CD4-positive, CD25-positive, alpha-beta regulatory T cell (primary cell): ENCODE measurements at regions not wholly inside any gene's neighbourhood (a gene's known extent, or its start where the extent isn't known, plus 50 kb on each side); places are given as distances from the start of the nearest gene placed in this dataset.
A peak's percentile ranks its signal among the peaks of the same experiment; 100 is the strongest.

Experiments used
- ATAC-seq, 2 donors: fragments of 150-1000 bp; cut with Tn5 transposase; one replicate each; pipeline ENCODE4 v1.10.0; 2021; ENCODE audit warnings: low read depth in 2 of 2, moderate number of reproducible peaks in 2 of 2, moderate library complexity in 1 of 2
- DNase-seq, 3 donors: peaks; one replicate each; pipeline versions ENCODE4 v3.0.0 to v3.0.0-alpha.2; 2012 to 2022; ENCODE audit warnings: mixed read lengths in 1 of 3
- H3K27ac ChIP-seq: one replicate; pipeline ENCODE4 v1.7.0; 2013; ENCODE audit warnings: mild to moderate bottlenecking, low read length; ENCODE audit not compliant: insufficient read depth, poor library complexity, severe bottlenecking
- H3K27me3 ChIP-seq: one replicate; pipeline ENCODE4 v1.7.0; 2013; ENCODE audit warnings: low read length; ENCODE audit not compliant: control insufficient read depth, insufficient read depth
- H3K36me3 ChIP-seq: one replicate; pipeline ENCODE4 v1.7.0; 2013; ENCODE audit warnings: mild to moderate bottlenecking, low read length, moderate library complexity; ENCODE audit not compliant: control insufficient read depth, insufficient read depth
- H3K4me1 ChIP-seq: 2 replicates; pipeline ENCODE4 v1.7.0; 2013; ENCODE audit warnings: mild to moderate bottlenecking, low read length; ENCODE audit not compliant: insufficient read depth, control insufficient read depth, poor library complexity, severe bottlenecking
- H3K4me3 ChIP-seq: one replicate; pipeline ENCODE4 v1.7.0; 2013; ENCODE audit warnings: low read depth, mild to moderate bottlenecking, low read length, moderate library complexity
- H3K9me3 ChIP-seq, 2 experiments: 1 replicate in 1 of 2; 2 replicates in 1 of 2; pipeline ENCODE4 v1.7.0; 2013; ENCODE audit warnings: low read length in 2 of 2, mild to moderate bottlenecking in 1 of 2, moderate library complexity in 1 of 2; ENCODE audit not compliant: control insufficient read depth in 2 of 2
- H3K27ac Mint-ChIP-seq, 3 donors: one replicate each; pipeline ENCODE4 v1.8.0; 2020 to 2022; ENCODE audit warnings: mild to moderate bottlenecking in 3 of 3, mixed read lengths in 3 of 3, moderate library complexity in 2 of 3
- H3K27me3 Mint-ChIP-seq: one replicate; pipeline ENCODE4 v1.8.0; 2022; ENCODE audit warnings: mild to moderate bottlenecking, mixed read lengths
- H3K36me3 Mint-ChIP-seq: one replicate; pipeline ENCODE4 v1.8.0; 2020; ENCODE audit warnings: mixed read lengths
- H3K4me1 Mint-ChIP-seq, 4 donors: one replicate each; pipeline ENCODE4 v1.8.0; 2020 to 2022; ENCODE audit warnings: mixed read lengths in 4 of 4, mild to moderate bottlenecking in 1 of 4
- H3K4me3 Mint-ChIP-seq, 4 donors: one replicate each; pipeline ENCODE4 v1.8.0; 2020 to 2022; ENCODE audit warnings: mild to moderate bottlenecking in 4 of 4, mixed read lengths in 4 of 4, moderate library complexity in 3 of 4
- H3K9me3 Mint-ChIP-seq, 7 donors: one replicate each; pipeline ENCODE4 v1.8.0; 2020 to 2022; ENCODE audit warnings: mixed read lengths in 7 of 7, mild to moderate bottlenecking in 3 of 7, moderate library complexity in 2 of 7

DNA sequence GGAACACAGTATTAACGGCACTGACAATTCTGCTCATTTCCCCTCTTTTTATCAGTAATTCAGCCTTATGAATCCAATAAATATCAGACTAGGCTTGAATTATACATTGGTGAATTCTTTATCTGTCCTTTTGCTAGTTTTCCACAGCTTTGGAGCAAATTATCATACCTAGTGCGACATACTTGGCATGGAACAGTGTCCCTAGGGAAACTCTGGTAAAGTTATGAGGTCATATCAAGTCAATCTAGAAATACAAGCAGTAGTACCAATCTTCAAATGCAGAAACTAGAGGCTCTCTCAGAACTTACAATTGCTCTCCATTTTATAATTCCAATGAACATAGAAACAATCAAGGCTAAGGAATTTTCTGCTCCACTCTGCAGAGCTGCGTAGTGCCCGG lies 449.3 kb upstream of the NPVF start:
- H3K36me3 ChIP-seq: no peaks in the 10 kb centered on the region
- Mint-ChIP-seq H3K4me3 (no peak overlapping the region), H3K27ac (no peak overlapping the region), H3K27me3 (no peaks in the 10 kb centered on the region), H3K4me1 (no peaks in the 10 kb centered on the region), H3K9me3 (peaks cover 0 to 1% (median 0%) of the 10 kb centered on the region in 7 donors), H3K36me3 (no peaks in the 10 kb centered on the region)
- ATAC-seq (no peak), DNase-seq (no peak)
- H3K27me3 ChIP-seq: no peaks in the 10 kb centered on the region
- no peaks in the 10 kb centered on the region for H3K9me3 ChIP-seq
- no peaks in the 10 kb centered on the region for H3K4me1 ChIP-seq
- H3K4me3 ChIP-seq: no peak overlapping the region
- H3K27ac ChIP-seq: no peak overlapping the region

DNA sequence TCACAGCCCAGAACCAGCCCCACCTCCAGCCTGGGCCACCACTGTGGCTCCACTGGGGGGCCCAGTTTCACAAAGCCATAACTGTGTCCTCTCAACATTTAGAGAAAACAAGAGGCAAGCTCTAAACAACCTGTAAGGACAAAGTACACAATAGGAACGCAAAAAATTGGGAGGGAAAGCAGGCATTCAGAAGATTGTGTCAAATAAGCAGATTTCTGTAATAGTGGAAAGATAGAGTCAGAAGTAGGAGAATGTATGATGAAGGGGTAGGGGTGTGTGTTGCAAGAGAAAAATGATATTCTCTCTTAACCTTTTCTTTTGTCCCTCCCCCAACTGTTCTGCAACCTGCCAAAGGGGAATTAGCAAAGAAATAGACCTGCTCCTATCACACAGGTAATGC lies 449.9 kb upstream of the NPVF start:
- H3K27me3 ChIP-seq: no peaks in the 10 kb centered on the region
- Mint-ChIP-seq H3K4me1 (no peaks in the 10 kb centered on the region), H3K27me3 (no peaks in the 10 kb centered on the region), H3K36me3 (no peaks in the 10 kb centered on the region), H3K9me3 (peaks cover 0 to 1% (median 0%) of the 10 kb centered on the region in 7 donors), H3K4me3 (no peak overlapping the region), H3K27ac (peak overlapping the region in 1 of 3 donors; percentile 32)
- H3K9me3 ChIP-seq: no peaks in the 10 kb centered on the region
- H3K36me3 ChIP-seq: no peaks in the 10 kb centered on the region
- DNase-seq (no peak), ATAC-seq (no peak)
- H3K4me1 ChIP-seq: no peaks in the 10 kb centered on the region
- no peak overlapping the region for H3K4me3 ChIP-seq
- H3K27ac ChIP-seq: no peak overlapping the region

GRCh38 chr7:25680636-25681035 lies 452.4 kb upstream of the NPVF start:
- Mint-ChIP-seq H3K4me1 (no peaks in the 10 kb centered on the region), H3K4me3 (no peak overlapping the region), H3K27ac (no peak overlapping the region), H3K36me3 (no peaks in the 10 kb centered on the region), H3K9me3 (peaks cover 0 to 3% (median 0%) of the 10 kb centered on the region in 7 donors), H3K27me3 (no peaks in the 10 kb centered on the region)
- Histone ChIP-seq H3K36me3 (no peaks in the 10 kb centered on the region), H3K9me3 (no peaks in the 10 kb centered on the region), H3K27ac (no peak overlapping the region), H3K4me3 (no peak overlapping the region), H3K4me1 (no peaks in the 10 kb centered on the region), H3K27me3 (peaks cover 3% of the 10 kb centered on the region)
- DNase-seq: no peak
- no peak for ATAC-seq

DNA sequence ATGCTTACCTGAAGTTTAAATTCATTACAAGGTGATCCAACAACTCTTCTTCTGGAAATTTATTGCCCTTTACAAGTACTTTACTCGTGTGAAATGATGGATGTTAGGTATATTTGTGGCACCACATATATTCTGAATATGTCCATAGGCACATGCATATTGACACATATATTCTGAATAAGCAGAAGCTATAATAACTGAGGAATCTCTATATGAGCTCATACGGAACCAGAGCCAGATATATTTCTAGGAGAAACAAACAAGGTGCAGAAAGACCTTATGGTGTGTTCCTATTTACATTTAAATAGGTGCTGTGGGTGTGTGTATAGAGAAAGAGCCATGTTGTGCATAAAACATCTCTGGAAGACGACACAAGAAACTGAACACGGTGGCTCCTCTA lies 456.1 kb upstream of the NPVF start:
- no peak overlapping the region for H3K27ac ChIP-seq
- H3K27ac Mint-ChIP-seq: no peak overlapping the region
- no peak overlapping the region for H3K4me3 ChIP-seq
- H3K4me1 Mint-ChIP-seq: no peaks in the 10 kb centered on the region
- no peak for ATAC-seq
- H3K27me3 ChIP-seq: peaks cover 3% of the 10 kb centered on the region
- no peaks in the 10 kb centered on the region for H3K4me1 ChIP-seq
- H3K9me3 ChIP-seq: no peaks in the 10 kb centered on the region
- no peak for DNase-seq
- no peaks in the 10 kb centered on the region for H3K27me3 Mint-ChIP-seq
- H3K36me3 ChIP-seq: no peaks in the 10 kb centered on the region
- no peak overlapping the region for H3K4me3 Mint-ChIP-seq
- no peaks in the 10 kb centered on the region for H3K36me3 Mint-ChIP-seq
- H3K9me3 Mint-ChIP-seq: peaks cover 0 to 3% (median 0%) of the 10 kb centered on the region in 7 donors

GRCh38 chr7:25686493-25686892 lies 458.2 kb upstream of the NPVF start:
- Histone ChIP-seq H3K4me3 (no peak overlapping the region), H3K27me3 (peaks cover 3% of the 10 kb centered on the region), H3K36me3 (no peaks in the 10 kb centered on the region), H3K27ac (no peak overlapping the region), H3K4me1 (no peaks in the 10 kb centered on the region), H3K9me3 (no peaks in the 10 kb centered on the region)
- ATAC-seq: no peak
- no peak overlapping the region for H3K4me3 Mint-ChIP-seq
- no peaks in the 10 kb centered on the region for H3K36me3 Mint-ChIP-seq
- H3K27ac Mint-ChIP-seq: no peak overlapping the region
- H3K9me3 Mint-ChIP-seq: peaks cover 0 to 3% (median 0%) of the 10 kb centered on the region in 7 donors
- DNase-seq: no peak
- peaks cover 4% of the 10 kb centered on the region for H3K27me3 Mint-ChIP-seq
- no peaks in the 10 kb centered on the region for H3K4me1 Mint-ChIP-seq

DNA sequence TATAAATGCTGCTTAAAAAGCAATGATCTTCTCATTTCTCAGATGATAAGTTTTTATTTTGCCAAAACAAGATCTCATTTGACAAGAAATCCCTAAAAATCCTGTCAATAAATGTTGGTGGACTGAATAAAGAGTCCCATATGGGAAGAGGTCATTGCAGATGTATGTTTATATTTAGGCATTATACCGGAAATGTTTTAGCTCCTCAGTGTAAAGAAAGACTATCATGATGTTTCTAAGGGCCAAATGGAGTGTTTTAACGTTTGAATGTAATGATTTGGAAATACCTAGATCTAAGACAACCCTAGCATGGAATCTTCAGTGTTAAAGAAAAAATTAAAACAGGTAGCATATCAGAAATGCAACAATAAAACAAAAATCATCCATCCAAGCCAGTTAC lies 457.8 kb upstream of the NFE2L3 start:
- Histone ChIP-seq H3K4me3 (no peak overlapping the region), H3K27me3 (no peaks in the 10 kb centered on the region), H3K4me1 (no peaks in the 10 kb centered on the region), H3K36me3 (no peaks in the 10 kb centered on the region), H3K27ac (no peak overlapping the region), H3K9me3 (no peaks in the 10 kb centered on the region)
- H3K4me1 Mint-ChIP-seq: no peaks in the 10 kb centered on the region
- H3K9me3 Mint-ChIP-seq: peaks cover 0 to 3% (median 0%) of the 10 kb centered on the region in 7 donors
- H3K36me3 Mint-ChIP-seq: no peaks in the 10 kb centered on the region
- H3K27me3 Mint-ChIP-seq: peaks cover 13% of the 10 kb centered on the region
- no peak for ATAC-seq
- H3K27ac Mint-ChIP-seq: no peak overlapping the region
- no peak overlapping the region for H3K4me3 Mint-ChIP-seq
- no peak for DNase-seq

DNA sequence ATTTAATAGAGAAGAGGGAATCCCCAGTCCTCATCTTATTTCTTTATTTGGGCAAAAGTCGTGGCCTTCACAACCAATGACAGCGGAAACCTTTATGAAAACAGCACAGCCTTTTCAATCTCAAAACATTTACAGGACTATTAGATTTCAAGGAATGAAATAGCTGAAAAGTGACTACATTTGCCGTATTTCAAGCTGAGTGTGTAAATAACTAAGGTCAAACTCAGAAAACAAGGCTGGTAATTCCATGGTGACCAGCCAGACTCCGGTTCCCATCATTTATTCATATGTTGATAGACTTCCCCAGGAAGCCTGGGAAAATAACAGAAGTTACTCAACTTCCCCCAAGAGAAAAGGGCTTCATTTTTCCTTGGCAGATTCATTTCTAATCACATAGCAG lies 457.3 kb upstream of the NFE2L3 start:
- H3K4me3 ChIP-seq: no peak overlapping the region
- no peaks in the 10 kb centered on the region for H3K36me3 ChIP-seq
- H3K27ac Mint-ChIP-seq: no peak overlapping the region
- H3K27ac ChIP-seq: no peak overlapping the region
- no peak overlapping the region for H3K4me3 Mint-ChIP-seq
- H3K27me3 ChIP-seq: no peaks in the 10 kb centered on the region
- ATAC-seq (no peak), DNase-seq (no peak)
- peaks cover 0 to 3% (median 0%) of the 10 kb centered on the region in 7 donors for H3K9me3 Mint-ChIP-seq
- H3K4me1 Mint-ChIP-seq: no peaks in the 10 kb centered on the region
- H3K4me1 ChIP-seq: no peaks in the 10 kb centered on the region
- peaks cover 13% of the 10 kb centered on the region for H3K27me3 Mint-ChIP-seq
- H3K36me3 Mint-ChIP-seq: no peaks in the 10 kb centered on the region
- no peaks in the 10 kb centered on the region for H3K9me3 ChIP-seq

- H3K27ac Mint-ChIP-seq: no peak overlapping the region
- H3K36me3 Mint-ChIP-seq: no peaks in the 10 kb centered on the region
- H3K4me1 ChIP-seq: no peaks in the 10 kb centered on the region
- peaks cover 9% of the 10 kb centered on the region for H3K27me3 Mint-ChIP-seq
- no peak overlapping the region for H3K27ac ChIP-seq
- no peak overlapping the region for H3K4me3 Mint-ChIP-seq
- no peaks in the 10 kb centered on the region for H3K27me3 ChIP-seq
- DNase-seq: no peak
- peaks cover 0 to 3% (median 0%) of the 10 kb centered on the region in 7 donors for H3K9me3 Mint-ChIP-seq
- H3K9me3 ChIP-seq: no peaks in the 10 kb centered on the region
- no peak for ATAC-seq
- H3K36me3 ChIP-seq: no peaks in the 10 kb centered on the region
- H3K4me1 Mint-ChIP-seq: no peaks in the 10 kb centered on the region
- no peak overlapping the region for H3K4me3 ChIP-seq
These were observed 455.4 kb upstream of the NFE2L3 start for GRCh38 chr7:25696571-25696970.
